ENCODE measurements at regions not wholly inside any gene's neighbourhood (a gene's known extent, or its start where the extent isn't known, plus 50 kb on each side); places are given as distances from the start of the nearest gene placed in this dataset.
"Not testable (repeated sequence)": the region's sequence is repeated elsewhere in the genome, so short reads cannot be mapped to it uniquely, and the experiment has no call there.

DNA sequence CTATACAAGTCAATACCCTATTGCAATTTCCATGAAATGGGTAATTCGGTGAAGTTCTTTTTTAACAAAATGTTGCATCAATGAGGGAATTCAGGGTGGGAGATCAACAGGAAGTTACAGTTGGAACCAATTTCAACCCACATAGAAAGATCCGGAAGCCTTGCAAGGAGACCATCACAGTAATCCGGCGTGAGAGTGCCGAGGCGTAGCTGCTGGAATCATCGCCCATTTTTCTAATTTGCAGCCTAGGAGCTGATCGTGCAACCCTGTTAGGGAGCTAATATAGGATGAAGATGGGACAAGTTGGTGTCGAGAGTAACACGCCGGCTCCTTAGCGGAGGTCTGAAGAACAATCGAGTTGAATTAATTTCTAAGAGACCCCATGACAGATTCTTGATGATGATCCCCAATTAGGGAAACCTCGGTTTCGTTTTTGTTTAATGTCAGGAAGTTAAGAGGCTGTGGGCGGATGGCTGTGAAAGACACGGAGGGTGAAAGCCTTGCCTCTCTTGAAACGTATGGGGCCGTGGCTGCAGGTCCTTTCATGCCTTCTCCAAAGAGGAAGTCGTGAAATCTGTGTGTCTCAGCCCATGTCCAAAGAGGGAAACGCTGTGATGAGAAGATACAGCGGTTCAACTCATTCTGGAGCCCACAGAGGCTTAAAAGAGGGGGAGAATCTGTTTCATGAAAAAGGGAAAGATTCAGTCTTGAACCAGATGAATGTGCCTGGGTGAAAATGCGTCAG, 51.2 kb upstream of the CARD11 start:
- no peak overlapping the region for H3K27ac ChIP-seq
- DNase-seq (ENCODE audit: low read depth, low spot score) = no peak

DNA sequence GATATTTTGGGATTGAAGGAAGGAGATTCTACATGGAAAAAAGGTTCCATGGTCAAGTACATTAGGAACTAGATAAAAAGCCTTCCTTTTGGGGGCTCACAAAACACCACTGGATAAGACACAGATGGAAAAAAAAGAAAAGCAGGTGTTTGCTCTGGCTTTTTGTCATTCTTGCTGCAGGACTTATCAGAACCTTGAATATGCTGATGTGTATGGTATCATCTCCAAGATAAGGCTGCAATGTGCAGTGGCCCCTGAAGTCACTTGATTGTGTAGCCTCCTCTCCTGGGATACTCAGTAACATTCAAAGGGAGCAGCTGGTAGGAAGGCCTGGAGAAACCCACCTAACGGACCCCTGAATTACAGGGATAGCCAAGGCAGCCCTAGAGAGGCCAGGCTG, 54.1 kb upstream of the CARD11 start:
- DNase-seq (ENCODE audit: low read depth, low spot score) = no peak
- no peak overlapping the region for H3K27ac ChIP-seq

DNA sequence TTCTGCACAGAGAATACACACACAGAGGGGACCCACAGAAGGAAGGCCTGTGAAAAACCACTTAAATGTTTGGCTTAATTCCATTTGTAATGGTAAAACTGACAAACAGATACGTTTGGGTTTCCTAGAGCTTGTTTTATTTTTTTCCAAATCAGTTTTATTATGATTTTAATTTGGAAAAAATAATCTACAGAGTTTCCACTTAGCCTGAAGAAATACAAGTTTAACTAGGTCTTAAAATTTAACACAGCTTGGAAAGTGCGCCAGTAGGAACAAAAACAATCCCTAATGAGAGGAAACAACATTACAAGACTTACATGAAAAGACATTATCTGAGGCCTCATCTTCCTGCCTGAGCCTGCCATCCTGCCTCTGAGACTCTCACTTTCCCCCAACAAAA, 58.5 kb upstream of the CARD11 start:
- no peak overlapping the region for H3K27ac ChIP-seq
- no peak for DNase-seq (ENCODE audit: low read depth, low spot score)

- no peak for DNase-seq (ENCODE audit: low read depth, low spot score)
- no peak overlapping the region for H3K27ac ChIP-seq
Observed at GRCh38 chr7:3103614-3104398, 60.1 kb upstream of the CARD11 start.

GRCh38 chr7:3105856-3106255, 62.2 kb upstream of the CARD11 start:
- no peak for DNase-seq (ENCODE audit: low read depth, low spot score)

DNA sequence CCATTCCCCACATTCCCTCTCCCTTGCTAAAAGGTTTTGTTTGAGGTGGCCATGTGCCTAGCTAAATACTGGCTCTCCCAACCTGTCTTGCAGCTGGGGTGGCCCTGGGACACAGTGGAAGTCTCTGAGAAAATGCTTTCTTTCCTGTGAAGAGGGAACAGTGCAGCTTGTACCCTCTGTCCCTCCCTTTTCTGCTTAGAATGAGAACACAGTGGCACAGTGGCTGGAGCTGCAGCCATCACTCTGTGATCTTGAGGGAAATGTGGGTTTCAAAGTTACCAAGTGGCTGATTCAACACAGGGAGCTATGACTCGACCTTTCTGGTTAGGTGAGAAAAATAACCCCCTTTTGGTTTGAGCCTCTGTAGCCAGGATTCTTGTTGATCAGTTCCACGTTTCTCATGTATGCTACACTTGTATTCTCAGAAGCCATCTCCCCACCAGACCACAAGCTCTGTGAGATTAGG, 62.7 kb upstream of the CARD11 start:
- H3K27ac ChIP-seq = no peak overlapping the region
- no peak for DNase-seq (ENCODE audit: low read depth, low spot score)

More at GRCh38 chr7:3105856-3106255, 62.2 kb upstream of the CARD11 start:
- no peak overlapping the region for H3K27ac ChIP-seq

GRCh38 chr7:3107228-3107763, 63.6 kb upstream of the CARD11 start:
- H3K27ac ChIP-seq = no peak overlapping the region
- DNase-seq (ENCODE audit: low read depth, low spot score) = no peak

DNA sequence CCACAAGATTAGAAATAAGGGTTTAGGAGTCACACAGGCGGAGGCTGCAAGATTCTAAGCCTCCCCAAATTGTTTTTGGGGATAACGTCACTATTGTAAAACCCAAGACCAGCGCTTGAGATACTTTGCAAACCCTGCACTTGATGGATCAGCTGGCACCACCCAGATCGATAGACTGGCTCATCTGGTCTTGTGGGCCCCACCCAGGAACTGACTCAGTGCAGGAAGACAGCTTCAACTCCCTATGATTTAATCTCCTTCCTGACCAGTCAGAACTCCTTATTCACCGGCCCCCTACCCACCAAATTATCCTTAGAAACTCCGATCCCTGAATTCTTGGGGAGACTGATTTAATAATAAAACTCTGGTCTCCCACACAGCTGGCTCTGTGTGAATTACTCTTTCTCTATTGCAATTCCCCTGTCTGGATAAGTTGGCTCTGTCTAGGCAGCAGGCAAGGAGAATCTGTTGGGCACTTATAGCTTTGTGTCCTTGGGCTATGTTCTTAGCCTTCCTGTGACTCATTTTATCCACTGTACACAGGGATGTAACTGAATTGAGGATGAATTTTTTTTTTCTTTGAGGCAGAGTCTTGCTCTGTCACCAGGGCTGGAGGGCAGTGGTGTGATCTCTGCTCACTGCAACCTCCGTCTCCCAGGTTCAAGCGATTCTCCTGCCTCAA, 64.4 kb upstream of the CARD11 start:
- H3K27ac ChIP-seq = peak overlapping the region; percentile 8
- no peak for DNase-seq (ENCODE audit: low read depth, low spot score)

DNA sequence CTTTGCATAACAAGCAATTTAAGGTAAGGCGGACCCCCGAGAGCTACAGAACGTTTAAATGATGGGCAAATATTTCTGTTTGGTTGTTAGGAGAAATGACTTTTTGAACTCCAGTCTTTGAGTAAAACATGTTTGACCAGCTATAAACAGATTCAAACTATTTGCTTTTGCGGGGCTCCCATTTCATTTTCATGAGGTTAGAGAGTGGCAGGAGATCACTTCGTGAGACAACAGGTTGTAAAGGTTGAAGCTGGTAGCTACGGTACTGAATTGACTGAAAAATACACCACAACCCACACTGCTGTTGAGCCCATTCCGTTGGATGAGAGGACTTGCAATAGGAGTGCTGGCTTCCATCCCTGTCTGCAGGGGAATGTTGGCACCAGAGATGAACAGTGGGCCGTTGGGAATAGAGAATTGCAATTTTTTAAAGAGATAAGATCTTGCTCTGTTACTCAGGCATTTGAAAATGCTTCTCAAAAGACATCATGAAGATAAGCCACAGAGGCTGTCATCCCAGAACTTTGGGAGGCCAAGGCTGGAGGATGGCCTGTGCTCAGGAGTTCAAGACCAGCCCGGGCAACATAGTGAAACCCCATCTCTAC, 65.7 kb upstream of the CARD11 start:
- DNase-seq (ENCODE audit: low read depth, low spot score) = no peak
- H3K27ac ChIP-seq = no peak overlapping the region

DNA sequence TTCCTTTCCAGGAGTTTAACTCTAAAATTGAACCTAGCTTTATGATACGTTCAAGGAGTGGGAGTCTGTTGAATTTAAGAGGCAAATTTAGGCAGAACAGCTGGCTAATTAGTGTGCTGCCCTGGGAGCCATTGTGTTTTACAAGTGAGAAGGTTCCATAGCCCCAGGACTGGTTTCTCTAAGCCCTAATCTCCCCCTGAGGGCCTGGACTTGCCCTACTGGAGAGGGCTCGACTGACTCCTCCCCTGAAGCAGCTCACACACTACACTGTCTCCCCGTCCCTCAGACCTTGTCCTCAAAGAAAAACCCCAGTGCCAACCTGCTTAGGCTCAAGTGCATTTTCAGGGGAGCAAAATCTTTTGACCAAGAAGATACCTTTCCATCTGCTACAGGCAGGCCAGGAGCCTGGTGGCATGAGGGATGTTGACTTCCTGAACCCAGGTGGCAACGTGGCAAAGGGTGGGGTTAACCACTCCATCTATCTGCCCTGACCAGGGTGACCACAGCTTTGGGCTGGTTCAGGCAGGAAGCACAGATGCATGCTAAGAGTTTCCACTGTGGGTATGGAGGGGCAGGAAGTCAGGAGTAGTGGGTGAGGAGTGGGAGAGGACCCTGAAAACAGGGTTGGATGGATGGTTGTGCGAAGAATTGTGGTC, 68.9 kb upstream of the CARD11 start:
- no peak for DNase-seq (ENCODE audit: low read depth, low spot score)
- no peak overlapping the region for H3K27ac ChIP-seq

GRCh38 chr7:3114917-3115316, 71.2 kb upstream of the CARD11 start:
- H3K27ac ChIP-seq = no peak overlapping the region
- DNase-seq (ENCODE audit: low read depth, low spot score) = no peak

- no peak for DNase-seq (ENCODE audit: low read depth, low spot score)
- no peak overlapping the region for H3K27ac ChIP-seq
Observed at GRCh38 chr7:3117081-3117480, 73.4 kb upstream of the CARD11 start.

- H3K27ac ChIP-seq = no peak overlapping the region
- DNase-seq (ENCODE audit: low read depth, low spot score) = no peak
Observed at GRCh38 chr7:3117488-3118231, 74.0 kb upstream of the CARD11 start.

DNA sequence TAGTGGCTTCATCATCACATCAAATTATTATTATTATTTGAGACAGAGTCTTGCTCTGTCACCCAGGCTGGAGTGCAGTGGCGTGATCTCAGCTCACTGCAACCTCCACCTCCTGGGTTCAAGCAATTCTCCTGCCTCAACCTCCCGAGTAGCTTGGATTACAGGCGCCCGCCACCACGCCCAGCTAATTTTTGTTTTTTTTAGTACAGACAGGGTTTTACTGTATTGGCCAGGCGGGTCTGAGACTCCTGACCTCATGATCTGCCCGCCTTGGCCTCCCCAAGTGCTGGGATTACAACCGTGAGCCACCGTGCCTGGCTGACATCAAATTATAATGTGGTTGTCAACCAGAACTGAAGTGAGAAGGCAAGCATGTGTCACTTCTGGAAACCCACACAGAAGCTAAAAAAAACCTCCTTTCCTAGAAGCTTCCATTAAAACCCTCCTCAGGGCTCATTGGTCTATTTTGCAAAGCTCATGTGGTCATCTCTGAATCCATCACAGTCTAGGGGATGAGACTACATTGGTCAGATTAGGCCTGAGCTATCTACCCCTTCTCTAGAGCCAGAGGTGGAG, 75.8 kb upstream of the CARD11 start:
- DNase-seq (ENCODE audit: low read depth, low spot score); H3K27ac ChIP-seq: not testable (repeated sequence)

- no peak overlapping the region for H3K27ac ChIP-seq
- no peak for DNase-seq (ENCODE audit: low read depth, low spot score)
Observed at GRCh38 chr7:3119963-3120362, 76.3 kb upstream of the CARD11 start.

- H3K27ac ChIP-seq = no peak overlapping the region
- no peak for DNase-seq (ENCODE audit: low read depth, low spot score)
Observed at GRCh38 chr7:3120513-3120912, 76.8 kb upstream of the CARD11 start.

DNA sequence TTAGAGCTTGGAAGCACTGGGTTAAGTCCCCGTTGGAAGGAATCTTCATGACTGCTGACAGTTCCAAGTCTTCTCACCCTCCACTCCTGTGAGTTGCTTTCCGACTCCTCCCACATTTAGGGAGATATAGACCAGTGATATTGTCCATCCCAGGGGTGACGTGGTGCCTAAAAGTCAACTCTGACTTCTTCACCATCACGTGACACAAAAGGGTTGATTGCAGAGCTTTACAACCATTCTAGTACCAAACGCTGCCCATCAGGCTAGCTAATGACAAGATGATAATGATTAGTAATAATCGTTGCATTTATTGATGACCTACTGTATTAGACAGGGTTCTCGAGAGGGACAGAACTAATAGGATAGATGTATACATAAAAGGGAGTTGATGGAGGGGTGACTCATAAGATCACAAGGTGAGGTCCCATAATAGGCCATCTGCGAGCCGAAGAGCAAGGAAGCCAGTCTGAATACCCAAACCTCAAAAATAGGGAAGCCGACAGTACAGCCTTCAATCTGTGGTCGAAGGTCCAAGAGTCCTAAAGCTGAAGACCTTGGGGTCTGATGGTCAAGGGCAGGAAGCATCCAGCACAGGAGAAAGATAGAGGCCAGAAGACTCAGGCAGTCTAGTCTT, 85.3 kb upstream of the CARD11 start:
- no peak overlapping the region for H3K27ac ChIP-seq
- DNase-seq (ENCODE audit: low read depth, low spot score) = no peak

DNA sequence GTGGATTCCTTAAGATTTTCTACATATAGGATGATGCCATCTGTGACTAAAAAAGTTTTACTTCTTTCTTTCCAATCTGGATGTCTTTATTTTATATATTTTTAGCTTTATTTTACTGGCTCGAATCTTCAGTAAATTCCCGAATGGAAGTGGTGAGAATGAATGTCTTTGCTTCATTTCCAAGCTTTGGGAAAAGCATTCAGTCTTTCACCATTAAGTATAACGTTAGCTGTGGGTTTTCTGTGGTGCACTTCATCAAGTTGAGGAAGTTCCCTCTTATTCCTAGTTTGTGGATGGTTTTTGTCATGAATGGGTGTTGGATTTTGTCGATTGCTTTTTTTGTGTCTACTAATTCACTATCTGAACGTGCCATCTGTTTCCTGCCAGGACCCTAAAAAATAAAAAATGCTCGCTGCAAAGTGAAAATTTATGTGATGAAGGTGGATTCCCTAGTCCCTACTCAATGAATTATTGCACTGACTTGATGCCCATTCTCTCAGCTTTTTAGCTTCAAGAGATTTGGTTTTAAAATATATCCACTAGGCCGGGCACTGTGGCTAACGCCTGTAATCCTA, 90.2 kb upstream of the CARD11 start:
- no peak overlapping the region for H3K27ac ChIP-seq
- DNase-seq (ENCODE audit: low read depth, low spot score) = no peak
